Psoas muscle (tissue), 7 donors: ENCODE measurements at regions not wholly inside any gene's neighbourhood (a gene's known extent, or its start where the extent isn't known, plus 50 kb on each side); places are given as distances from the start of the nearest gene placed in this dataset.

Experiments
- ATAC-seq, 4 donors: fragments of 200-7000 bp; cut with Tn5 transposase; one replicate each; pipeline ENCODE4 v1.9.1; 2020; ENCODE audit warnings: moderate library complexity in 3 of 4, mild to moderate bottlenecking in 2 of 4
- DNase-seq, 2 donors: peaks; one replicate each; pipeline ENCODE4 v3.0.0-alpha.2; 2020
- H3K27ac ChIP-seq: fragments of 200-600 bp; one replicate; pipeline ENCODE4 v1.8.0; 2022
- H3K27me3 ChIP-seq, 3 donors: fragments of 200-600 bp in 1 of 3; one replicate each; pipeline versions ENCODE4 v1.6.1 to v1.8.0; 2013 to 2022; ENCODE audit warnings: low read length in 2 of 3, mild to moderate bottlenecking in 2 of 3, moderate library complexity in 1 of 3; ENCODE audit not compliant: insufficient read depth in 3 of 3
- H3K36me3 ChIP-seq, 2 donors: fragments of 200-600 bp in 1 of 2; one replicate each; pipeline versions ENCODE4 v1.6.1 to v1.8.0; 2013 to 2022; ENCODE audit warnings: low read depth in 1 of 2, mild to moderate bottlenecking in 1 of 2, moderate library complexity in 1 of 2; ENCODE audit not compliant: insufficient read depth in 1 of 2
- H3K4me1 ChIP-seq: fragments of 200-600 bp; one replicate; pipeline ENCODE4 v1.8.0; 2022
- H3K4me3 ChIP-seq: fragments of 200-600 bp; one replicate; pipeline ENCODE4 v1.8.0; 2022; ENCODE audit warnings: mild to moderate bottlenecking
- H3K9me3 ChIP-seq: fragments of 200-600 bp; one replicate; pipeline ENCODE4 v1.8.0; 2022
- WGBS, 3 donors: extraction: QIAGEN DNeasy Blood & Tissue Kit; methylation state at CpG; one replicate each; pipeline versions ENCODE4 v1.1.6 to v1.1.7; 2013; 5-methylcytosine and 5-hydroxymethylcytosine counted together
- intact Hi-C, 2 donors: fragments of 100-400 bp; cut with DNase I; formaldehyde crosslinking; loops; one replicate each; pipeline versions ENCODE4 v1.11.0 to v1.14.2; 2022
- TF ChIP-seq, protein P1 (sequence below): fragments of 200-600 bp; IDR thresholded peaks from one replicate; pipeline ENCODE4 v1.8.0; 2022; ENCODE audit warnings: antibody characterized with exemption
- donor health status: healthy with polysubstance abuse.
- donor health status: DM: no; HTN: no; CAD: no; lungs with moderate emphysema.
- donor health status: Bipolar disorder and iron deficiency.
- donor health status: healthy.
- donor health status: DM: yes; HTN: yes; CAD: no.
- donor health status: DM: no; HTN: no; CAD: no.
- donor health status: DM: yes; HTN: yes; CAD: no.

DNA sequence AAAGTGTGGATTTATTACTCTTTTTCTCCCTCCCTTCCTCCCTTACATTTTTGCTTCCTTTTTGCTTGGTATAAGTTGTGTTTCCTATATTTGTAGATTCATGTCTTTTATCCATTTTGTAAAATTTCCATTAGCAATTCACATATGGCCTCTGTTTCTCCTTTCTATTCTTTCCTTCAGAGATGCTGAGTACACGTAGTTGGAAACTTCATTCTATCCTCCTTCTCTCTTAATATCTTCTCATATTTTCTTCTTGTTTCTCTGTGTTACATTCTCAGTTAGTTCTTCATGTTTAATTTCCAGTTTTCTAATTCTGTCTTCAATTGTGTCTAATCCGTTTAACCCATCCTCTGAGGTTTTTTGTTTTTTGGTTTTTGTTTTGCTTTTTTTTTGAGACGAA lies 188.9 kb downstream of the ZIC5 start:
- TF ChIP-seq, protein P1, sequence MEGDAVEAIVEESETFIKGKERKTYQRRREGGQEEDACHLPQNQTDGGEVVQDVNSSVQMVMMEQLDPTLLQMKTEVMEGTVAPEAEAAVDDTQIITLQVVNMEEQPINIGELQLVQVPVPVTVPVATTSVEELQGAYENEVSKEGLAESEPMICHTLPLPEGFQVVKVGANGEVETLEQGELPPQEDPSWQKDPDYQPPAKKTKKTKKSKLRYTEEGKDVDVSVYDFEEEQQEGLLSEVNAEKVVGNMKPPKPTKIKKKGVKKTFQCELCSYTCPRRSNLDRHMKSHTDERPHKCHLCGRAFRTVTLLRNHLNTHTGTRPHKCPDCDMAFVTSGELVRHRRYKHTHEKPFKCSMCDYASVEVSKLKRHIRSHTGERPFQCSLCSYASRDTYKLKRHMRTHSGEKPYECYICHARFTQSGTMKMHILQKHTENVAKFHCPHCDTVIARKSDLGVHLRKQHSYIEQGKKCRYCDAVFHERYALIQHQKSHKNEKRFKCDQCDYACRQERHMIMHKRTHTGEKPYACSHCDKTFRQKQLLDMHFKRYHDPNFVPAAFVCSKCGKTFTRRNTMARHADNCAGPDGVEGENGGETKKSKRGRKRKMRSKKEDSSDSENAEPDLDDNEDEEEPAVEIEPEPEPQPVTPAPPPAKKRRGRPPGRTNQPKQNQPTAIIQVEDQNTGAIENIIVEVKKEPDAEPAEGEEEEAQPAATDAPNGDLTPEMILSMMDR: no peak
- Histone ChIP-seq H3K4me1 (no peaks in the 10 kb centered on the region), H3K9me3 (peaks cover 7% of the 10 kb centered on the region), H3K4me3 (no peak overlapping the region), H3K36me3 (no peaks in the 10 kb centered on the region), H3K27ac (no peak overlapping the region), H3K27me3 (no peaks in the 10 kb centered on the region)
- ATAC-seq: no peak
- intact Hi-C loops: no loop called here
- WGBS, 3 donors: 92 to 96% (median 95%) methylated on average over 3 of the region's 3 CpGs
- DNase-seq: no peak

DNA sequence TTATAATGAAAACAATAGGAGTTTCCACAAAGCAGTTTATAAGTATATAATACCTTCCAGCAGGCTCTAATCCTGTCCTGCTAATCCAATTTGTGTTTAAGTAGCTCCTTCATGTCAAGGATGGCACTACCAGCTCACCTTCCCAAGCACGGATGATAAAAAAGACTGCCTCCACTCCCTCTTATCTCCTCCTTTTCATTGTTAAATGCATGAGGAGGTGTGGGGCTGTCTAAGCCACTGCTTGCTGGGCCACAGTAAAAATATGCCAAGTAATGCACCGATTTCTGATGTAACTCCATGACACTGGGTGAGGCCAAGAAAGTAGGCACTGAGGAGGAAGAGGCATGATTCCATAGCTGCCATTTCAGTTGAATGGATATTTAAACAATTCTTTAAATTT lies 193.1 kb downstream of the ZIC5 start:
- ATAC-seq (no peak), DNase-seq (no peak)
- Histone ChIP-seq H3K9me3 (peaks cover 7% of the 10 kb centered on the region), H3K4me1 (no peaks in the 10 kb centered on the region), H3K27ac (no peak overlapping the region), H3K36me3 (no peaks in the 10 kb centered on the region), H3K4me3 (no peak overlapping the region), H3K27me3 (no peaks in the 10 kb centered on the region)
- intact Hi-C loops: no loop called here
- 82 to 87% (median 86%) methylated on average over 2 of the region's 2 CpGs for WGBS, 3 donors
- TF ChIP-seq, protein P1: no peak

DNA sequence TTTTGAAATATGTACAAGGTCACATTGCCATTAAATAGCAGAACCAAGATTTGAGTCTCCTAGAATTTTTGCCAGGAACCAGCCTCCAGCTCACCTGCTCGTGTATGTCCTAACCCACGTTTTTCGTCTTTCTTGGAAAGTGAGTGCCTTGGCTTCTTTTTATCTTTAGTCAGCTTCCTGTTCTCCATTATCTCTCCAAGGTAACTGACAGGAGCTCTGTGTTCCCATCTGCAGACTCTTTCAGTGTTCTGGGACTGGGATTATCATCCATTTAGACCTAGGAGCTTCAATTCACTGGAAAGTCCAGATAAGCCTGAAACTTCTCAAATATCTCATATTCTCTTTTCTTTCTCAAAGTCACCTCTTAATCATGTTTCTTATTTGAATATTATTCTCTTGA lies 193.7 kb downstream of the ZIC5 start:
- H3K4me3 ChIP-seq: no peak overlapping the region
- H3K27ac ChIP-seq: no peak overlapping the region
- H3K4me1 ChIP-seq: no peaks in the 10 kb centered on the region
- H3K27me3 ChIP-seq: no peaks in the 10 kb centered on the region
- TF ChIP-seq, protein P1: no peak
- no peak for ATAC-seq
- WGBS, 3 donors: 68 to 70% (median 68%) methylated on average over 3 of the region's 3 CpGs
- peaks cover 7% of the 10 kb centered on the region for H3K9me3 ChIP-seq
- H3K36me3 ChIP-seq: peaks cover 0 to 5% of the 10 kb centered on the region in 2 donors
- no peak for DNase-seq
- intact Hi-C loops: no loop called here

DNA sequence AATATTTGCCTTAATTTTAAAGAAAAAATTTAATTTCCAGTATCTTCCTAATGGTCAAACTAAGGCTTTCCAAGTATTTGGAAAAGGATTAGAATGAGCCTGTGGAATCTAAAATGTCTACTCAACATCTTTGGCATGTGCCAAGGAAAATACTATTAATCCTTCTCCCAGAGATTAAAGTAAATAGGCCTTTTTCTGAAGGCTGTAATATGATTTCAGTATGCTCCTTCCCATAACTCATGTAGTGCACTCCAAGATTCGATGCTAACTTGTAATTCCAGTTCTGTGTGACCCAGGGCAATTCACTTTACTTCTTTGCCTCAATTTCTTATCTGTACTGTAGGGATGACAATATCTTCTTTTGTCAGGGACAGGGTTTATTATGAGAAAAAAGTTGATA lies 196.9 kb downstream of the ZIC5 start:
- WGBS, 3 donors: 66 to 71% (median 67%) methylated on average over 1 of the region's 1 CpG
- no peak overlapping the region for H3K27ac ChIP-seq
- H3K36me3 ChIP-seq: peaks cover 0 to 8% of the 10 kb centered on the region in 2 donors
- intact Hi-C loops: no loop called here
- no peak for ATAC-seq
- H3K9me3 ChIP-seq: no peaks in the 10 kb centered on the region
- TF ChIP-seq, protein P1: no peak
- DNase-seq: no peak
- H3K27me3 ChIP-seq: no peaks in the 10 kb centered on the region
- H3K4me3 ChIP-seq: no peak overlapping the region
- H3K4me1 ChIP-seq: no peaks in the 10 kb centered on the region

DNA sequence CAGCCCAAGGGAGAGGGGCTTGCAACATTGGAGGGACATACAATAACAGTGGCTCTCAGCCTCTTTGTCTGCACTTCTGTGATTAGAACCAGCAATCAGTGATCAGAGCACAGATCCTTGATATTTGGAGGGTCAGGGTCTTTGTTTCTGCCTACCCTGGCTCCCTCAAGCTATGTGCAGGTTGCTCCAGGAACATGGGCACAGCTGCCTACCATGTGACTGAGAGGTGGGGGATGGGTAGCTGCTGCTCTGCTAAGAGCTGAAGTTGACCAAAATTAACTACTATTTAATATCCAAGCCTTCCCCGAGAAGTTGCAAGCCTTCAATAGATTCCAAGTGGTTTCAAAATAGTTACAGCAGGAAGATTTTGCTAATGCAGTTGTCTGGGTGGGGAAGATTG lies 202.6 kb downstream of the ZIC5 start:
- ATAC-seq: no peak
- H3K27ac ChIP-seq: no peak overlapping the region
- no peak overlapping the region for H3K4me3 ChIP-seq
- peaks cover 6% of the 10 kb centered on the region for H3K9me3 ChIP-seq
- WGBS, 3 donors: 71 to 81% (median 80%) methylated on average over 1 of the region's 1 CpG
- TF ChIP-seq, protein P1: no peak
- intact Hi-C loops: no loop called here
- DNase-seq: no peak
- H3K27me3 ChIP-seq: no peaks in the 10 kb centered on the region
- H3K36me3 ChIP-seq: peaks cover 0 to 8% of the 10 kb centered on the region in 2 donors
- H3K4me1 ChIP-seq: no peaks in the 10 kb centered on the region
